Right cardiac atrium (tissue), 5 donors: ENCODE measurements at regions not wholly inside any gene's neighbourhood (a gene's known extent, or its start where the extent isn't known, plus 50 kb on each side); places are given as distances from the start of the nearest gene placed in this dataset.

Experiments used
- ATAC-seq, 2 donors: fragments of 200-7000 bp; cut with Tn5 transposase; one replicate each; pipeline versions ENCODE4 v1.8.0 to v1.9.1; 2020; ENCODE audit warnings: moderate library complexity in 2 of 2, mild to moderate bottlenecking in 1 of 2
- DNase-seq, 3 donors: peaks; one replicate each; pipeline ENCODE4 v3.0.0-alpha.2; 2020
- H3K27ac ChIP-seq: one replicate; pipeline ENCODE4 v1.5.1; 2013; ENCODE audit warnings: mild to moderate bottlenecking, low read length, control low read depth, moderate library complexity
- H3K27me3 ChIP-seq: one replicate; pipeline ENCODE4 v1.6.1; 2013; ENCODE audit not compliant: control insufficient read depth, insufficient read depth
- H3K4me1 ChIP-seq: one replicate; pipeline ENCODE4 v1.6.1; 2013; ENCODE audit warnings: low read length; ENCODE audit not compliant: control insufficient read depth, insufficient read depth
- H3K4me3 ChIP-seq: one replicate; pipeline ENCODE4 v1.5.1; 2013; ENCODE audit warnings: low read length, control low read depth
- H3K9me3 ChIP-seq: one replicate; pipeline ENCODE4 v1.6.1; 2013; ENCODE audit warnings: low read length; ENCODE audit not compliant: control insufficient read depth
- WGBS: extraction: QIAGEN DNeasy Blood & Tissue Kit; methylation state at CpG from one replicate; pipeline ENCODE4 v1.1.7; 2013; 5-methylcytosine and 5-hydroxymethylcytosine counted together
- intact Hi-C, 4 donors: fragments of 100-400 bp; cut with DNase I; formaldehyde crosslinking; loops; one replicate each; pipeline versions ENCODE4 v1.11.0 to v1.14.0; 2022 to 2023
- donor health status: healthy with polysubstance abuse.
- donor health status: DM: no; HTN: yes; CAD: no.
- donor health status: DM: no; HTN: no; CAD: no.
- donor health status: DM: no; HTN: yes; CAD: no; lungs with severe emphysema.
- donor health status: DM: yes; HTN: yes; CAD: no.

DNA sequence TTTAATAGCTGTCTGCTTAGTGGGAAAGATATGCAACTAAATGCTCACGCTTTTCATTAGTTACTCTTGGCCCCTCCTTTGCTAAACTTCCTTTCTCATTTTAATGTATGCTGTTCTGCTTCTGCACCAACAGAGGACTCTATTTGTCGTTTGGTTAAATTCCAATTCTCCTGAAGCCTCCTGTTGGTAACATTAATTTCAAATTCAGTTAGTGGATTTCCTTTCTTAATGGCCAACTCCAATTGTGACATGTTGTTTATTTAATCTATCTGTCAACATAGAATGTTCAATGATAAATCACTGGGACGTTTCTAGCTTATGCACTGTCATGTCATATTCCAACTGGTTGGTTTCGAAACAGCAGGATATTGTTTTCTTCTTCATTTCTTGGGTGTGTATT is 467.4 kb upstream of the BCHE start:
- 53% methylated on average over 4 of the region's 4 CpGs for WGBS
- H3K27me3 ChIP-seq: no peaks in the 10 kb centered on the region
- no peak overlapping the region for H3K4me3 ChIP-seq
- intact Hi-C loops: no loop called here
- ATAC-seq (no peak), DNase-seq (no peak)
- H3K9me3 ChIP-seq: no peaks in the 10 kb centered on the region
- H3K4me1 ChIP-seq: no peaks in the 10 kb centered on the region
- H3K27ac ChIP-seq: no peak overlapping the region

DNA sequence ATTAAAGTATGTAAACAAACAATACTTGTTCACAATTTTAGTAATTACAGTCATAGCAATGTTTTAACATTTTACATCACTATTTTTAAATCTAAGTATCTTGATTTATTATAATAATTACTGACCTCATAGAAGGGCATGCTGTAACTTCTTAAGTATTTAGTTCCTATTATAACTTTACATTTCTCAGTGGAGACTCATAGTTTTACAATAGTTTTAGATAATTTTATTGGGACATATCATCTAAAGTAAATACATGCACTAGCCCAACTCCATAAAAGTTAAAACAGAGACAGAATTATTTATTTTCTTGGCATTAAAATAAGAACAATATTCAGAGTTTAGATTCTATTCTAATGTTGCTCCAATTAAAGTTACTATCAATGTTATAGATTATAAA is 466.5 kb upstream of the BCHE start:
- no peaks in the 10 kb centered on the region for H3K9me3 ChIP-seq
- ATAC-seq (no peak), DNase-seq (no peak)
- H3K27me3 ChIP-seq: no peaks in the 10 kb centered on the region
- intact Hi-C loops: no loop called here
- H3K4me3 ChIP-seq: no peak overlapping the region
- H3K4me1 ChIP-seq: no peaks in the 10 kb centered on the region
- no peak overlapping the region for H3K27ac ChIP-seq

- DNase-seq: no peak
- Histone ChIP-seq H3K9me3 (no peaks in the 10 kb centered on the region), H3K4me1 (no peaks in the 10 kb centered on the region), H3K27me3 (no peaks in the 10 kb centered on the region), H3K4me3 (no peak overlapping the region), H3K27ac (no peak overlapping the region)
- no peak for ATAC-seq
- intact Hi-C loops: no loop called here
- WGBS: 58% methylated on average over 2 of the region's 2 CpGs
Measured at GRCh38 chr3:166302331-166302730, 465.1 kb upstream of the BCHE start.

GRCh38 chr3:166296179-166296783 is 459.1 kb upstream of the BCHE start:
- Histone ChIP-seq H3K27ac (no peak overlapping the region), H3K9me3 (no peaks in the 10 kb centered on the region), H3K4me3 (no peak overlapping the region), H3K27me3 (no peaks in the 10 kb centered on the region), H3K4me1 (no peaks in the 10 kb centered on the region)
- WGBS: 57% methylated on average over 5 of the region's 5 CpGs
- DNase-seq: no peak
- intact Hi-C loops: no loop called here
- no peak for ATAC-seq

DNA sequence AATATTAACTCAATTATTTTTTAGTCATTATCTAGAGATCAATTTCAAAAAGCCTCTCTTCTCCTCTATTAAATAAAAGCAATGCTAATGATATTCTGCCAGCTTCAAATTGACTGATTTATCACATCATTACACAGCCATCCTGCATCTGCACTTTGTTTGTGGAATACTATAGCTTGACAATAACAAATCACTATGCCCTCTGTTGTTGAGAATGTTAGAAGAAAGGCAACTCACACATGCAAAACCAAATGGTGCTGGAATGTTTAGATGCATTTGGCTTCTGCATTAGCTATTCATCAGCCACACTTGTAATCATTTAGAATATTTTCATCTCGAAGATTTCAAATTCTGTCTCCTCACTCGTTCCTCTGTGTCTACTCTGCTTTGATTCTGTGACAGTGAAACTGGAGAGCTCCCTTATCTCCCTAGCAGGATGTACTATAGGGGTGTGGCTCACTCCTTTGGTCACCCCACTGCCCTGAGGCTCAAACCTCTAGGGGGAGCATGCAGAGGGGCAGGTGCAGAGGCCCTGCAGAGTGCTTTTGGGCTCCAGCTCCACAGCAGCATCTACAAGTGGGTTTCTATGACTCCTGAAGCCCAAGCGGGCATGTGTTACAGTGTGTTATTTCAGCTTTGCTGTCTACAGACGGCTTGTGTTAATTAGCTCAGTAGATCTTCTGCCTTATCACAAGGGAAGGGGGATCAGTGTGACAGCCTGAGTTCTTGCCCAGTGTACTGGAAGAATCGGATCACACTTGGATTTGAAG is 454.1 kb upstream of the BCHE start:
- Histone ChIP-seq H3K27ac (no peak overlapping the region), H3K9me3 (no peaks in the 10 kb centered on the region), H3K4me3 (no peak overlapping the region), H3K27me3 (no peaks in the 10 kb centered on the region), H3K4me1 (no peaks in the 10 kb centered on the region)
- 41% methylated on average over 5 of the region's 5 CpGs for WGBS
- DNase-seq: peak in 1 of 3 donors; percentile 19
- intact Hi-C loops: no loop called here
- no peak for ATAC-seq

DNA sequence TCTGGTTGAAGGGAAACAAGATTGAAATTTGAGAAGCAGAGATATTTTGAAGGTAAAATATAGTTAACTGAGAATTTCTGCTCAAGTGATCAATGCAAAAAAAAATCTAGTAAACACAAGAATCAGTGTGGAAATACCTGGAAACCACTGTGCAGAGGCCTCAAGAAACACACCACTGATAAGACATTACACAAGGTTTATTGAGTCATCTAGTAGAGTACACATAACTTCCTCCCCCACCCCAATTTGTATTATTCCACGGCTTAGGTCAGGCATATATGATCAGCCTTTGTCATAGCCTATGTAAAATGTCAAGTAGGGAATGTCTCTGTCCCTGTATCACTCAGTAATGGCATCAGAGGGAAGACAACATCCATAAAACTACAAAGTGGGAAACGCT is 447.8 kb upstream of the BCHE start:
- H3K9me3 ChIP-seq: no peaks in the 10 kb centered on the region
- H3K4me1 ChIP-seq: no peaks in the 10 kb centered on the region
- H3K27ac ChIP-seq: no peak overlapping the region
- DNase-seq (no peak), ATAC-seq (no peak)
- no peak overlapping the region for H3K4me3 ChIP-seq
- intact Hi-C loops: no loop called here
- WGBS: 83% methylated on average over 2 of the region's 2 CpGs
- no peaks in the 10 kb centered on the region for H3K27me3 ChIP-seq

GRCh38 chr3:166283840-166284239 is 446.6 kb upstream of the BCHE start:
- Histone ChIP-seq H3K4me1 (no peaks in the 10 kb centered on the region), H3K9me3 (no peaks in the 10 kb centered on the region), H3K4me3 (no peak overlapping the region), H3K27me3 (no peaks in the 10 kb centered on the region), H3K27ac (no peak overlapping the region)
- DNase-seq (no peak), ATAC-seq (peak in 1 of 2 donors; percentile 33)
- intact Hi-C loops: no loop called here
- WGBS: 52% methylated on average over 5 of the region's 5 CpGs

DNA sequence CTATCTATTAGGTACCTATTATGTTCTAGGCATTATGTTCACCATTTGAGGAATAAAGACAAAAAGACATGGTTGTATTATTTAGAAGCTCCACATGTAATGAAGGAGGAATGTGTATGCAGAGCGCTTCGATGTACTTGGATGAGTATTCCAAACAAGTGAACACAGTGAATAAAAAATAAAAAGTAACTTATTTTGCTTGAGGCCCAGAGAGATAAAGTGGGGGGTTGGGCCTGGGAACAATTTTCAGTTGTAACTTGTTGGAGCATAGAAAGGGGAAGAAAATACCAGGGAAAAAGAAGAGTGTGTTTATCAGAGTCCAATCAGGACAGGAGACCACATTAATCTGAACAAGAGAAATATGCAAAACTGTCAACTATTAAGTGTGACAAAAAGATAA is 445.7 kb upstream of the BCHE start:
- DNase-seq: no peak
- H3K9me3 ChIP-seq: no peaks in the 10 kb centered on the region
- H3K27me3 ChIP-seq: no peaks in the 10 kb centered on the region
- H3K4me1 ChIP-seq: no peaks in the 10 kb centered on the region
- WGBS: 77% methylated on average over 2 of the region's 2 CpGs
- intact Hi-C loops: no loop called here
- no peak for ATAC-seq
- H3K4me3 ChIP-seq: no peak overlapping the region
- no peak overlapping the region for H3K27ac ChIP-seq

- no peak overlapping the region for H3K27ac ChIP-seq
- ATAC-seq (no peak), DNase-seq (no peak)
- intact Hi-C loops: no loop called here
- H3K9me3 ChIP-seq: no peaks in the 10 kb centered on the region
- WGBS: 51% methylated on average over 2 of the region's 2 CpGs
- H3K27me3 ChIP-seq: no peaks in the 10 kb centered on the region
- H3K4me3 ChIP-seq: no peak overlapping the region
- no peaks in the 10 kb centered on the region for H3K4me1 ChIP-seq
Measured at GRCh38 chr3:166279636-166280035, 442.4 kb upstream of the BCHE start.

DNA sequence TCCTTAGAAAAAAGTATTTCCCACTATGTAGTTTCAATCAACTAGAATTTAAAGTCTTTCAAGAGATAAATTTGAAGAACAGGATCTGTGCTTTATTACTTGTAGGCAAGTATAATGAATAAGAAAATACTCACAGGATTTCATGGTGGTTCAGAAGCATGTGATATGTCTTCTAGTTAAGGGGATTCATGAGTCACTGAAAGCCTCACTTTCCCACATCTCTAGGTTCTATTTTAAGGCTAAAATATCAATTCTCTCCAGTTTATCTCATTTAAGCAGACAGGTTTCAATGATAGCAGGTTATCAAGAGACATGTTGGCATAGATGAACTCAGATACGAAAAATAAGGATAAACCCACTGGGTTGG is 437.8 kb upstream of the BCHE start:
- intact Hi-C loops: no loop called here
- no peaks in the 10 kb centered on the region for H3K4me1 ChIP-seq
- WGBS: 62% methylated on average over 1 of the region's 1 CpG
- no peak for DNase-seq
- no peak for ATAC-seq
- H3K9me3 ChIP-seq: no peaks in the 10 kb centered on the region
- no peak overlapping the region for H3K4me3 ChIP-seq
- no peak overlapping the region for H3K27ac ChIP-seq
- no peaks in the 10 kb centered on the region for H3K27me3 ChIP-seq

- Histone ChIP-seq H3K4me1 (no peaks in the 10 kb centered on the region), H3K4me3 (no peak overlapping the region), H3K9me3 (no peaks in the 10 kb centered on the region), H3K27me3 (no peaks in the 10 kb centered on the region), H3K27ac (no peak overlapping the region)
- WGBS: 64% methylated on average over 4 of the region's 4 CpGs
- intact Hi-C loops: no loop called here
- no peak for DNase-seq
- ATAC-seq: no peak
Measured at GRCh38 chr3:166274351-166275023, 437.3 kb upstream of the BCHE start.
